Fibroblast of the conjunctiva (primary cell): ENCODE measurements at regions not wholly inside any gene's neighbourhood (a gene's known extent, or its start where the extent isn't known, plus 50 kb on each side); places are given as distances from the start of the nearest gene placed in this dataset.

Experiments
- DNase-seq: peaks from one replicate; pipeline ENCODE4 v3.0.0-alpha.2; 2010; ENCODE audit warnings: low read depth

DNA sequence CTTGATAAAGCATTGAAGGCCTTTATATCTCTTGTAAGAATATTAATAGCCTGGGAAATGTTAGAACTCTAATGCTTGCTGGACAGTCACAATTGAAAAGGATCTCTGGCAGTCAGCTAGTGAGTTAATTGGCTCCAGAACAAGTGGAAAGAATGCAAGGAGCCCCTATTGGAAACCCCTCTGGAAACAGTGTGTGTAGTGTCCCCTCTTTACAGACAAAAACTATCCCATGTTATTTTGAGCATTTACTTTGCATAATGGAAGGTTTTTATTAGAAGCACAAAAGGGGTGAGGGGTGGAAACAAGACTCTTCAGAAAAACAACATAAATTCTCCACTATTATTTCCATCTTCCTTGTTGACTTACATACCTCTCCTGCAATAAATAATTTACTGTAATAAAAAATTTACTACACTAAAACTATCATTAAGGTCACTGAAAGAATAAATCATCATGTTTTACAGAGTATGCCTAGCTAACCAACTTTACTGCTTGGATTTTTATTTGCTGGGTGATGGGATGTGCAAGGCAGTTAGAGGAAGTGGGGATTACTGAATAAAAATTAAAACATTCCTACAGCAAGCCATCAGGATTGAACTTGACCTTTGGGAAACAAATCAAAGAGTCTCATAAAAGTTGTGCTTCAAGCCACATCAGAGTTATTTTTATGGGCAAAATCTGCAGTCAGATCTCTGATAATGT lies 610.4 kb downstream of the TBC1D4 start:
- DNase-seq = no peak

DNA sequence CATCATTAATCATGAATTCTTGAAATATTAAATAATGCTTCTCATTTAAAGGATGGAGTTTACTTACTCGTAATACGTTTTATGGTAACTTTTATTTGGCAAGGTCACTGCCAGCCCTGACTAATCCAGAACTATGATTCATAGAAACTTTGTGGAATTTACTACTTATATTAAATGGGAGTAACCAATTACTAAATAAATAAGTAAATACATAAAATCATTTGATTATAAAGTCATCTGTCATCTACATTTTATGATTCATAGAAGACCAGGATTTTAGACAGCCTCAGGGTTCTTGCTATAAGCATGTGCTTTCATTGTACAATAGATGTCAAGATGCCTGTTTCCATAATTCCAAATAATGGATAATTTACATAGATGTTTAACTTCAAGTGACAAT lies 611.1 kb downstream of the TBC1D4 start:
- DNase-seq = no peak

DNA sequence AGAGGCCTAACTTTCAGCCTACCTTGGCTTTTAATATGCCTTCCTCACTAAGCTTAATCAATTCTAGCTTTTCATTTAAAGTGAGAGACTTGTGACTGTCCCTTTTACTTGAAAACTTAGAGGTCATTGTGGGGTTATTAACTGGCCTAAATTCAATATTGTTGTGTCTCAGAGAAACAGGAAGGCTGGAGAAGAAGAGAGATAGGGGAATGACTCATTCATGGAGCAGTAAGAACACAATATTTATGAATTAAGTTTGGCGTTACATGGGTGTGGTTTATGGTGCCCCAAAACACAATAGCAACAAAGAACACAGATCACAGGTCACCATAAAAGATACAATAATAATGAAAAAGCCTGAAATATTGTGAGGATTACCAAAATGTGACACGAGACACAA lies 612.1 kb downstream of the TBC1D4 start:
- DNase-seq = no peak

DNA sequence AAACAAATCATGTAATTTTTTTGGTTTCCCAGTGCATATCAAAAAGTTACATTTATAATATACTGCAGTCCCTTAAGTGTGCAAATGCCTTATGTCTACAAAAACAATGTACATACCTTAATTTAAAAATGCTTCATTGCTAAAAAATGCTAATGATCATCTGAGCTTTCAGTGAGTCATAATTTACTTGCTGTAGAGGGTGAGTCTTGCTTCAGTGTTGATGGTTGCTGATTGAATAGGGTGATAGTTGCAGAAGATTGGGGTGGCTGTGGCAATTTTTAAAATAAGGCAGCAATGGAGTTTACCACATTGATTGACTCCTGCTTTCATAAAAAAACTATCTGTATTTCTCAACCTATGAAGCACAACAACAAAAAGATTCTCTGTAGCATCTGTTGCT lies 613.9 kb downstream of the TBC1D4 start:
- DNase-seq = no peak

DNA sequence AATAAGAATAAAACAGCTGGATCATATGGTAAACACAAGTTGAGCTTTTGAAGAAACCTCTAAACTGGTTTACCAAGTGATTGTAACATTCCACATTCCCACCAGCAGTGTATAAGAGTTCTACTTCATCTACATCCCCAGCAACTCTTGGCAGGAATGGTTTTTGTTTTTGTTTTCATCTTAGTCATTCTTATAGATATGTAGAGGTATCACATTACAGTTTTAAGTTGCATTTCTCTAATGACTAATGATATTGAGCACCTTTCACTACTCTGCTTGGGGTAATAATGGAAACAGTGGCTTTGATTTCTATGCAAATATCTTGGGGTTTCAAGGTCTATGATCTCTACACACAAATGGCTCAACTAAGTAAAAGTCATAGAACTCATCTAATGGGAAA lies 614.5 kb downstream of the TBC1D4 start:
- DNase-seq = no peak

DNA sequence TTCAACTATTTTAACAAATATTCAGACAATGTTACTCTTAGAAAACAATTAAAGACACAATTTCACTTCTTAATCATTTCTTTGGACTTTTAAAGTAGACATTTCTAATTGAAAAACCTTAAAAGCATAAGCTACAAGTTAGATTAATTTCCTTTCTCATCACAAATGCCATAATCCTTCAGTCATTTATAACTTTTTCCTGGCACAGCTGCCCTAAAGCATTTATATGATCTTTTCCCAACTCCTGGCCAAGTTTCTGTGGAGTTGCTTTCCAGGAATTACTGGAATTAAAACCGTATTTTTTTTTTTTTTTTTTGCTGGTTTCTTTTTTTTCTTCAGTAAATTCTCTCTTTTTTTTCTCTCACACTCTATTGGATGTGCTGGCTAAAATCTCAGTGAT lies 615.9 kb downstream of the TBC1D4 start:
- DNase-seq = no peak

DNA sequence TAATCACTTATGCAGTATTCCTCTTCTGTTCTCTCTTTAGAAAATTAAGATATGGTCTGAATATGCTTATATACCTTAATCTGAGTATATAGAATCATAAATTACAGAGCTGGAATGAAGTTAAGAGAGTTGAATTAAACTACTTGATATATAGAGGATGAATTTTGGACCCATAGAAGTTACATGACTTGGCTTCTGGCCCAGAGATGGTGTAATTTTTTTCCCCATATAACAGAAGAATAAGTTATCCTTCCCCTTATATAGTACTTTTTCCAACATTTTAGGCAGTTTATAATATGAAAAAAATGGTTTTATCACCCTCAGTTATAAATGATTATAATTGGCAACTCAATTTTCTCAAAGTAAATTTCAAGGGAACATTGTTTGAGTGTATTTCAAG lies 616.3 kb downstream of the TBC1D4 start:
- DNase-seq = no peak

DNA sequence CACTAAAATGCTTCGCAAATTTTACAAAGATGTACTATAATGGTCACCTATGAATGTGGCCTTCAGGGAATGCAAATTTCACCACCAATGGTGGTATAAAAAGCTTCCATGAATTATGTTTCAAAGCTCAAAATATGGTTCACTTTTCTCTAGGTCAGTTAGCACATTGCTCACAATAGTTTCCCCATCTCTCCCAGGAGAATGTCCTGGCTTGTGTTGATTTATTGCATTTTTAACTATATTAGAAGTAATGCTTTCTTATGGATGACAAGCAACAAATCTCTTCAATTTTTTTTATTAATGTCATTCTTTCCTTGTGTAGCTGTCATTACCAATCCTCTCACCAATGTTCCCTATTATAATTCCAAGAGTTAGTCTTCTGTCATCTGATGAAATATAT lies 621.2 kb downstream of the TBC1D4 start:
- no peak for DNase-seq

DNA sequence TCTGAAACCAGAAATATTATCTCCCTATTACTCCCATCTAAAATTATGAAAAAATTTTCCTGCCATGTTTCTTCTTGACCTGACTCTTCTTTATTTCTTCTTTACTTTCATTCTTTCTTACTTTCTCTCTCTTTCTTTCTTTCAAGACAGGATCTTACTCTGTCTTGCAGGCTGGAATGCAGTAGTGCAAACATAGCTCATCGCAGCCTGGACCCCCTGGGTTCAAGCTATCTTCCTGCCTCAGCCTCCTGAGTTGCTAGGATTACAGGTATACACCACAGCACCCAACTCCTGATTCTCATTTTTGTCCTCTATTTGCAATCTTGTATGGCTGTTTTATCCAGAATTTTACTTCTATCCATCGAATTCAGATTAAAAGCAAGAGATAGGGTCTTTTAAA lies 631.1 kb downstream of the TBC1D4 start:
- no peak for DNase-seq

DNA sequence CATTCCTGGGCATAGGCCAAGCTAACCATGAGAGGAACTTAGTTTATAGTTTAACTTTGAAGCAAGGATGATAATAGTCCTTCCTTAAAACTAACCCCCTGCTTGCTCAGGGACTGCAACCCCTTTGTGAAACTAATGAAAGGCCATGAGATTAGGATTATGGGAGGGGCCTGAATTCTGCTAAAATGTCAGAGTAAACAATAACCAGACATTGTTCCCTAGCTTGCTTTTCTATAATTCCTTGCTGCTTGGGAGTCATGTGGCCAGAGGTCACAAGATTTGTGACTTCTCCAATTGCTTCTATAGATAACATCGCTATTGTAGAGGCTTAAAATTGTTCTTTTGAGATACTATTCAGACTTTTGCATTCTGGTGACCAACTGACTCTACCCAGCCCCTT lies 634.0 kb downstream of the TBC1D4 start:
- no peak for DNase-seq

DNA sequence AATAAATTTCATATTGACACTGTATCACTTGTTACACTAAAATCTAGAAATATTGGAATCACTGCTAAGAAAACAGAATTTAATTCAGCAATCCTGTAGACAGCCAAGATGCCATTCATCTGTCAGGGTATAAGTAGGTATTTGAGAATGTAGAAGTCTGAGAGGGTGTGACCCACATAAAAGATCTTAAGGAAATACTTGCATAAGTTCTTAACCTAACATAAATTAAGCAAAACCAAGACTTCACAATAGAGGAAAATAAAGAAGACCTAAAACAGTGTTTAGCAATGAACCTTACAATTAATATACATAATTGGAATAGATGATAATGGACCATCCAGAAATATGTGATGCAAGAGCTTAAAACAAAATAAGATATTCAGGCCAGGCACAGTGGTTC lies 636.2 kb downstream of the TBC1D4 start:
- no peak for DNase-seq

DNA sequence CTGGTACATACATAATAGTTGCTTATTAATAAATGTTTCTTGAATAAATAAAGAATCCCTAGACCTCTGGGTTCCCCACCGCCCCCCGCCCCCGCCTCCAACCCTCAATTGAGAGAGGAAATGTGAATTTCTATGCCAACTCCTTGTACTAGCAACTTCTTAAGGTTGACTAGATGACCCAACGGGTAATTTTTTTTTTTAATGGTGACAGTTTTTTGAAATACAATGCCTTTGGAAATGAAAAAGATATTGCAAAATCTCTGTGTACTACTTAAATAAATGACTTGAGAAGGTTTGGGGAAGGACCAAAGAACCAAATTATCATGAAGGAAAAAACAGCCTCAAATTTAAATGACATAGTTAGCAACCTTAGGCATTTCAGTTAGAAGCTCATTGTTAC lies 640.3 kb downstream of the TBC1D4 start:
- no peak for DNase-seq

DNA sequence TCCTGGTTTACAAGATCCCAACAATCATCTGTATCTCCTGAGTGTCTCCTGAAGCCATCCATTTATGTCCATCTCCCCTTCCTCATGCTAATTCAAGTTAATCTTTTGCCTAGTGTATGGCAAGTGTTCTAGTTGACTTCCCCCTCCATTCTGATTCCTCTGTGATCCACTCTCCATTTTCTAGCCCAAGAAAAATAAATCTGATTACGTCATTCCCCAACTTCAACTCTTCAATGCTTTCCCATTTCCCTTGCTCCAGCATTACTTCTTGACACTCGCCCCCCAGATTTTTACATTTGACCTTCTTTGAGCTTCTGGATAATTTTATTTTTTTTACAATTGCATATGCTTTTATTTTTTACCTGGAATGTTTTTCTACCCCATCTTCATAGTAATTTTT lies 640.8 kb downstream of the TBC1D4 start:
- no peak for DNase-seq

DNA sequence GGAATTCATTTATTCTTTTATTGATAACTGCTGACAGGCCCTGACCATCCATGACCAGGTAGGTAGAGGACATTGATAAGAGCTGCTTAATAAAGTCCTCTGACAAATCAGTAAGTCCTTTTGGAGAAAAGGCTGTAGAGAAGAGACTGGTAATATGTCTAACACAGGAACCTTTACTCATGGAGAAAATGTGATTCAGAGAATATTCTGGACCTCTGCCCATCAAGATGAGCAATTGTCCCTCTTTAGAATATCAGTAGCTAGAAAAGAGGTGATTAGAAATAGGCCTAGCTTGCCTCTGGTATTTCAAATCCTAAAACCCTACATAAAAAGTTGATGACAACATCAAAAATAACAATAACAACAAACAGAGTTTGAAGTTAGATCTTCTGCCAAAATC lies 642.3 kb downstream of the TBC1D4 start:
- DNase-seq = no peak

DNA sequence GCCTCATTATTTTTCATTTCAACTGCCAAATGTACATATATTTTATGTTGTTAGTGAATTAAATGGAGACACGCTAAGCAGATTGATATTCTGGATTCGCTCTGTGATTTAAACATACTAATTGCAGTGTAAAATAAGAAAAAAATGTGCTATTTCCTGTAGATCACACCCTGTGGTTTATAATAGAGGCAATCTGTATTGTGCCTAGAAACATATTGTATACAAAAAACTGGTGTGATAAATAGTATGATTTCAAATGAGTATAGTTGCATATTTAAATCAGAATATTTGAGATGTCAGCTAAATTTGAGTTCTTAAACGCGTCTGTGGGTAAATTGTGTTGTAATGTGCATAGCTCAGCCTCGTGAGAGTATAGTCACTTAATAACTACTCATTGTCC lies 643.9 kb downstream of the TBC1D4 start:
- no peak for DNase-seq

DNA sequence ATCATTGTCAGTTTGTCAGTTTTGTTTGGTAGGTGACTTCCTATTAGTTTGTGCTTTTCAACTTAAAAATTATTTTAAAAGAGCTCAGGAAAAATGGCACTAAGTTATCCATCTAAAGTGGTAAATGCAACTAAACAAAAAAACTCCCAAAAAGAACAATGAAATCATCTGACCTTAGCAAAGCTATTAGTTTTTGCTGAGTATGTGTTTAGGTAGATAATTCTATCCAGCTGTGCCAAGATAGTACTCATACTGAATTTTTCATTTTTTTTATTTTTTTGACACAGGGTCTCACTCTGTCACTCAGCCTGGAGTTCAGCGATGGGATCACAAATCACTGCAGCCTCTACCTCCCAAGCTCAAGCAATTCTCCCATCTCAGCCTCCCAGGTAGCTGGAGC lies 645.3 kb downstream of the TBC1D4 start:
- DNase-seq = no peak

DNA sequence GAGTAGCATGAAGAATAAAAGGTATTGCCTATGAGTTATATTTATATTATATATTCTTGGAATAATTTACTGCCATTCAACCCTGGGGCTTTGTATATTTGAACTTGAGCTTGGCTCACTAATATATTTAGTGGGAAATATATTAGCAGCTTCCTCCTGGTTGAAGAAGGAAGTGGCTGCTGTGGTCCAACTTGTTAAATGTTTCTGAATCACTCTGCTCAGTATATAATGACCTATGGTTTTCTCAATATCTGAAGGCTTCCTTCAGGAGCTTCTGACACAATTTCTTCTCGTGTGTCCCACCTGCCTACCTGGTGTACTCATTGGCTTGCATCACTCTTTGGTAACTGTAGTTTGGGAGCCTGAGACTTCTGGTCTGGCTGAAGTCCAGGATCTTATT lies 646.4 kb downstream of the TBC1D4 start:
- DNase-seq = no peak

DNA sequence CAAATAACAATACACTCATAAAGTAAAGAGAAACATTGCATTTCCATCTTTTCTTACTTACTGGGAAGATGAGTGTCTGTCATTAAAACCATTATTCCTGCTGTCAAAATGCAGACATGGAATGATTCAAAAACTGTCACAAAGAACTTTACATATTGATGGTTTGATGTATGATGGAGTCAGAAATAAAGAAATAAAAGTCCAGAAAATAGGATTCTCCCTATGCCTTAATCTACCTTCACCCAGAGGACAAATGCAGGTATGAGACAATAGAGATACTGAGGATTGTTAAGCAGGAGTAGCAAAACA lies 656.1 kb downstream of the TBC1D4 start:
- DNase-seq = no peak

DNA sequence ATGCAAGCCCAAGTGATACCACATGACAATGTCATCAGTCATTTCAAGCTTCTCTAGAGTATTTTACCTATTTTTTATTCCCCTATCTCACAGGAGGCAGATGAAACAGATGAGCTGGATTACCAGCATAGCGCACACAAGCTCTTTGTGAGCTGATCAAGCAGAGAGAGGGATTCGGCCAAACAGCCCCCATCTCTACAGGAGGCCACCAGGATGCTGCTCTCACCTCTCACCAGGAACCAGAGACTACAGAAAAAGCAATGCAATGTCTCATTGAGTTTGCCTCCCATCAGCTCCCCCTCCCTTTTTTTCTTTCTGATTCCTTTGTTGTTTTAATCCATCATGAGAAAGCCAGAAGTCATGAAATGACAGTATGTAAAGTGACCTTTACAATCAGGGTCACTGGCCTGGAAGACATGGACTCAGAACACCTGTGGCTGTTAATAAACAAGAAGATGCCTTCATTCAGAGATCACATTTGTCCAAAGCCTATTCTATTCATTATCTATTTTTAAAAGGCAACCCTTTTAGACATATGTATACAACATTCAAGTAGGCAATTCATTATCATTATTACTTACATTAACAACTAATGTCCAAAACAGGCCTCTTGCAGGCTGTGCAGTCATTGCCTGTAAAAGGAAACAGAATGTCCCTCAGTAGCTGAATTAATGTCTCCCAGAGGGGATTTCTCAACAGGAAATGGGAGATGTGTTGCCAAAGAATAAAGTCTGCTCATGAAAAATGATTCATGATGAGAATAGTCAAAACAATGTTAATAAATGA lies 656.6 kb downstream of the TBC1D4 start:
- DNase-seq = peak; percentile 59

DNA sequence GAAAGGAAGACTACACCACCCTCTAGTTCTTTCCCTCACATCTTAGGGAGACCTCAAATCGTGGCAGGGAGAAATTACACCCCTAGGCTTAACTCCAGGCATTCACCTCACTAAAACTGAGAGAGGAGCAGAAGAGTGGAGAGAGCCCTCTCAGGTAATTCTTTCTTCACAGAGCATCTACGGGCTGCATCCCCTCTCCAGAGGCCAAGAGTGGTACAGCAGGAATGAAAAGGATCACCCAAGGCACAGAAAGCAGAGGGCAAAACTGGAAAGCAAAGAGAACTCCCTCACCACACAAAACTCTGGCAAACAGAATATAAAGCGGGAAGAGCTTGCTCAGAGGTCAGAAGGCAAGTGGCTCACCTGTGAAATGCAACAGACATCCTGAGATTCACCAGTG lies 661.2 kb downstream of the TBC1D4 start:
- DNase-seq = no peak

DNA sequence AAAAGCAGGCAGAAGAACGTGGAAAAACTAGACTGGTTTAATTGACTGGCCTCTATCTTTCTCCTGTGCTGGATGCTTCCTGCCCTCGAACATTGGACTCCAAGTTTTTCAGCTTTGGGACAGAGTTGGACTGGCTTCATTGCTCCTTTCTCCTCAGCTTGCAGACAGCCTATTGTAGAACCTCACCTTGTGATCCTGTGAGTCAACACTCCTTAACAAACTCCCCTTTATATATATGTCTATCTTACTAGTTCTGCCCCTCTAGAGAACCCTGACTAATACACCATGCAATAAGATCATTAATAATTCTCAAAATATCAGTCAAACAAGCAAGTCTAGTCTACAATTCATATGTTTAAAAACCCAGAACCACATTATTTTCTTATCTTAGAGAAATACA lies 662.4 kb downstream of the TBC1D4 start:
- no peak for DNase-seq

DNA sequence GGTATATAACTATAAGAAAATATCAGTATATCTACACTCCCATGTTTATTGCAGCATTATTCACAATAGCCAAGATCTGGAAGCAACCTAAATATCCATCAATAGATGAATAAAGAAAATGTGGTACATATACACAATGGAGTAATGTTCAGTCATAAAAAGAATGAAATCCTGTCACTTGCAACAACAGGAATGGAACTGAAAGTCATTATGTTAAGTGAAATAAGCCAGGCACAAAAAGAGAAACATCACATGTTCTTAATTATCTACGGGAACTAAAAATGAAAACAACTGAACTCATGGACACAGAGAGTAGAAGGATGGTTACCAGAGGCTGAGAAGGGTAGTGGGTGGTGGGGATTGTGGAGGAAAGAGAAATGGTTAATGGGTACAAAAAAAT lies 665.2 kb downstream of the TBC1D4 start:
- no peak for DNase-seq

DNA sequence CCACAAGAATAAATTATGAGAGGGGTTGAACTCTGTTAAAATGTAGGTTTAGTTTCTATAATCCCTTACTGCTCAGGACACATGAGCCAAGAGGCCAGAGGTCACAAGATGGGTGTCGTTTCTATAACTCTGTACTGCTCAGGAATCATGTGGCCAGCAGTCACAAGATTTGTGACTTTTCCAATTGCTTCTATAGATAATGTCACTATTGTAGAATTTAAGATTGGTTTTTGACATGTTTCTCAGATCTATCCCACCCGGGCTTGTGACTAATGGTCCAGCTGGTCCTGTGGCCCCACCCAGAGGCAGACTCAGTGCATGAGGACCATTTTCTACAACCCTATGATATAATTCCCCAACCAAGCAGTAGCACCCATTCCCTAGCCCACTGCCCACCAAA lies 662.0 kb upstream of the KLF12 start:
- DNase-seq = no peak

DNA sequence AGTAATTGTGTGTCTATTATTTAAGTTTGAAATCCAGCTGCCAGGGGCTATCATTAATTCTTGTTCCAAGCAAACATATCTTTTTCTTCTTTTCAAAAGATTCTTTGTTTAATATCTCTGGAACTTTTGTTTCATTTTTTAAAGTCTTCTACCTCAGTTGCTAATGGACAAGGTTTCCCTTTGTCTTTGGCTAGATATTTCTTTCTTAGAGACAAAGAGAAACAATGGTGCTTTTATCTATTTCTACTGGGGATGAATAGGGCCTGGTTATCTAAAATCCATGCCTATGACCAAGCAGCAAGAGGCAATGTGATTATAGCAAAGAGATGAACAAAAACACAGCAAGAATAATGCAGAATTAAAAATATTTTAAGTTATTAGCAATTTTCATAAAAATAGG lies 661.3 kb upstream of the KLF12 start:
- DNase-seq = no peak
